Skeletal muscle satellite cell (primary cell): ENCODE measurements at regions not wholly inside any gene's neighbourhood (a gene's known extent, or its start where the extent isn't known, plus 50 kb on each side); places are given as distances from the start of the nearest gene placed in this dataset.
"Not testable (repeated sequence)": the region's sequence is repeated elsewhere in the genome, so short reads cannot be mapped to it uniquely, and the experiment has no call there.

Experiments used
- H3K27me3 ChIP-seq: 2 replicates; pipeline ENCODE4 v1.7.0; 2013; ENCODE audit warnings: low read length; ENCODE audit not compliant: control insufficient read depth, insufficient read depth
- H3K36me3 ChIP-seq: 2 replicates; pipeline ENCODE4 v1.7.0; 2013; ENCODE audit warnings: mild to moderate bottlenecking, control low read depth, low read length; ENCODE audit not compliant: insufficient read depth
- H3K4me1 ChIP-seq: 2 replicates; pipeline ENCODE4 v1.7.0; 2013; ENCODE audit warnings: low read length; ENCODE audit not compliant: control insufficient read depth, insufficient read depth
- H3K4me2 ChIP-seq: 2 replicates; pipeline ENCODE4 v1.7.0; 2013; ENCODE audit warnings: mild to moderate bottlenecking, low read length
- H3K4me3 ChIP-seq: 2 replicates; pipeline ENCODE4 v1.7.0; 2013; ENCODE audit warnings: low read length
- H3K9ac ChIP-seq: 2 replicates; pipeline ENCODE4 v1.7.0; 2013; ENCODE audit warnings: mild to moderate bottlenecking, low read depth, low read length, moderate library complexity
- H3K9me3 ChIP-seq: replicated peaks from 2 replicates; pipeline ENCODE4 v1.7.0; 2013; ENCODE audit warnings: mild to moderate bottlenecking, control low read depth, low read length

GRCh38 chr13:111001636-111002035 lies 86.8 kb upstream of the ANKRD10 start:
- Histone ChIP-seq H3K4me2 (no peak overlapping the region), H3K9me3 (no peaks in the 10 kb centered on the region), H3K27me3 (peaks cover 4% of the 10 kb centered on the region), H3K36me3 (no peaks in the 10 kb centered on the region), H3K9ac (no peak overlapping the region), H3K4me3 (no peak overlapping the region), H3K4me1 (peaks cover 16% of the 10 kb centered on the region)

- Histone ChIP-seq H3K9me3 (no peaks in the 10 kb centered on the region), H3K36me3 (no peaks in the 10 kb centered on the region), H3K4me1 (peaks cover 9% of the 10 kb centered on the region)
These were observed 78.9 kb upstream of the ANKRD10 start for GRCh38 chr13:110993788-110994187.

DNA sequence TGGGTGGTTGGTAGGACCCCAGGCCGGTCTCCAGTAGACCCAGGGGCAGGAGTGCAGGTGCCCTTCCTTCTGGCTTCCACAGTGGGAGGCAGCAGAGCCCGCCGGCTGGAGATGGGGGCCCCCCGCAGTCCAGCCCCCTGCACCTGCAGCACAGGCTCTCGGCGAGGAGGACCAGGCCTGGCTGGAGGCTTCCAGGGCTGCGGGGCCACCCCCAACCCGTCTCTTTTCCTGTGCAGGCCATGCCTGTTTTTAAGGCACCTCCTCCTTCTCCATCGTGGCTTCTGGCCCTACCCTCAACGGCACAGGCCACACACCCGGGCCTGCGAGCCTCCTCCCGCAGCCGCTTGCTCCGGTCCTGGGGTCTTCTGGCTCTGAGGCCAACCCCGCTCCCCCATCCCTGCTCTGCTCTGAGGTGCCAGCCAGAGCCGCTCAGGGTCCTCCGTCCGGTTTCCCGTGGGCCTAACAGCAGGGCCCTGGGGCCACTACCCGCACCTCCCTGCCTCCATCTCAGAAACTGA lies 77.2 kb upstream of the ANKRD10 start:
- Histone ChIP-seq H3K9ac (no peak overlapping the region), H3K4me1 (peaks cover 9% of the 10 kb centered on the region), H3K4me3 (no peak overlapping the region), H3K36me3 (no peaks in the 10 kb centered on the region), H3K9me3 (no peaks in the 10 kb centered on the region), H3K4me2 (no peak overlapping the region), H3K27me3 (peaks cover under 1% of the 10 kb centered on the region)

More at GRCh38 chr13:110993788-110994187, 78.9 kb upstream of the ANKRD10 start:
- Histone ChIP-seq H3K9ac (no peak overlapping the region), H3K27me3 (peaks cover 4% of the 10 kb centered on the region), H3K4me2 (no peak overlapping the region), H3K4me3 (no peak overlapping the region)

DNA sequence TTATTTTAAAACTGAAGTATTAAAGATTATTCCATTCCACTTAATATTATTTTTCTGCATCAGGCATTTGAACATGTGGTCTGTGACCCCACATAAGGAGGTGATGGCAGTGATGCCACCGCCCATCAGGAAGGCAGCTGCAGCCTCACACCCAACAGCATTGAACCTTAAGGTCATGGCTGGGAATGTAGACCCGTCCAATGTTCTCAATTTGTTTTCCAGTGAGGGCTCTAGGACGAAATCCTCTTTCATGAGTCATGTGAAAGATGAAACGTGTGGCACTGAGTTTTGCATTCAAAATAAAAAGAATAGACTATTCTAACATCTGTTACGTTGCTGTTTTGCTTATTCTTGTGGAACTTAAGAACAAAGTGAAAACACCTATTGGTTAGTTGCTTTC lies 74.5 kb upstream of the ANKRD10 start:
- Histone ChIP-seq H3K4me3 (no peak overlapping the region), H3K4me2 (no peak overlapping the region), H3K9me3 (no peaks in the 10 kb centered on the region), H3K9ac (no peak overlapping the region), H3K27me3 (no peaks in the 10 kb centered on the region), H3K36me3 (no peaks in the 10 kb centered on the region), H3K4me1 (peaks cover 14% of the 10 kb centered on the region)

- H3K4me1 ChIP-seq: peaks cover 14% of the 10 kb centered on the region
- no peak overlapping the region for H3K9ac ChIP-seq
- H3K9me3 ChIP-seq: no peaks in the 10 kb centered on the region
- H3K4me2 ChIP-seq: no peak overlapping the region
- H3K27me3 ChIP-seq: peaks cover 10% of the 10 kb centered on the region
- no peaks in the 10 kb centered on the region for H3K36me3 ChIP-seq
- no peak overlapping the region for H3K4me3 ChIP-seq
These were observed 70.7 kb upstream of the ANKRD10 start for GRCh38 chr13:110985541-110985940.

GRCh38 chr13:110984798-110985197 lies 69.9 kb upstream of the ANKRD10 start:
- H3K4me1 ChIP-seq: peaks cover 13% of the 10 kb centered on the region
- no peak overlapping the region for H3K4me3 ChIP-seq
- H3K36me3 ChIP-seq: no peaks in the 10 kb centered on the region
- H3K9me3 ChIP-seq: no peaks in the 10 kb centered on the region
- peaks cover 10% of the 10 kb centered on the region for H3K27me3 ChIP-seq
- no peak overlapping the region for H3K9ac ChIP-seq
- H3K4me2 ChIP-seq: no peak overlapping the region

- Histone ChIP-seq H3K4me3 (no peak overlapping the region), H3K9me3 (no peaks in the 10 kb centered on the region), H3K36me3 (no peaks in the 10 kb centered on the region), H3K4me1 (peaks cover 9% of the 10 kb centered on the region), H3K4me2 (no peak overlapping the region), H3K9ac (no peak overlapping the region), H3K27me3 (peaks cover 10% of the 10 kb centered on the region)
These were observed 69.5 kb upstream of the ANKRD10 start for GRCh38 chr13:110984381-110984780.

DNA sequence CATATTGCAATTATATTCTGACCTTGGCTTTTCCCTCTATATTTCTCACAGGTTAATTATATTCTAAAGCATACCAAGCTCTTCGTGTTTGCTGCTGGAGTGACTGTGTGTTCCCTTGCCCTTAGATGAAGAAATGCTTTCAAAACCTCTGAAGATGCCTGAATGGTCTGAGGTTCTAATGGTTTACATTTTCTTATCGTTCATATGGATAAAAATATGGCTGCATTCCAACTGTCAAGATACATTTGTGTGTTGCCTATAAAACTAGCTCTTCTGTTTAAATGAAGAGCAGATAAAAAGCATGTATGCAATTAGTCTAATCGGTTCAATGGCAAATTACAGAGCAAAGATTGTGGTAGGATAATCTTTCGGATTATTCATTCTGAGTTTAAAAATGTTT lies 68.4 kb upstream of the ANKRD10 start:
- no peaks in the 10 kb centered on the region for H3K9me3 ChIP-seq
- peaks cover 14% of the 10 kb centered on the region for H3K27me3 ChIP-seq
- no peak overlapping the region for H3K9ac ChIP-seq
- no peaks in the 10 kb centered on the region for H3K36me3 ChIP-seq
- peaks cover 5% of the 10 kb centered on the region for H3K4me1 ChIP-seq
- no peak overlapping the region for H3K4me2 ChIP-seq
- no peak overlapping the region for H3K4me3 ChIP-seq

- H3K4me1 ChIP-seq: peaks cover 5% of the 10 kb centered on the region
These were observed 66.5 kb upstream of the ANKRD10 start for GRCh38 chr13:110981379-110981778.

GRCh38 chr13:110980921-110981320 lies 66.1 kb upstream of the ANKRD10 start:
- Histone ChIP-seq H3K36me3 (no peaks in the 10 kb centered on the region), H3K27me3 (peaks cover 14% of the 10 kb centered on the region), H3K4me2 (no peak overlapping the region), H3K4me3 (no peak overlapping the region), H3K9ac (no peak overlapping the region), H3K4me1 (peaks cover 5% of the 10 kb centered on the region), H3K9me3 (no peaks in the 10 kb centered on the region)

More at GRCh38 chr13:110981379-110981778, 66.5 kb upstream of the ANKRD10 start:
- no peaks in the 10 kb centered on the region for H3K9me3 ChIP-seq
- no peak overlapping the region for H3K4me3 ChIP-seq
- H3K36me3 ChIP-seq: no peaks in the 10 kb centered on the region
- peaks cover 14% of the 10 kb centered on the region for H3K27me3 ChIP-seq
- no peak overlapping the region for H3K9ac ChIP-seq
- H3K4me2 ChIP-seq: no peak overlapping the region

DNA sequence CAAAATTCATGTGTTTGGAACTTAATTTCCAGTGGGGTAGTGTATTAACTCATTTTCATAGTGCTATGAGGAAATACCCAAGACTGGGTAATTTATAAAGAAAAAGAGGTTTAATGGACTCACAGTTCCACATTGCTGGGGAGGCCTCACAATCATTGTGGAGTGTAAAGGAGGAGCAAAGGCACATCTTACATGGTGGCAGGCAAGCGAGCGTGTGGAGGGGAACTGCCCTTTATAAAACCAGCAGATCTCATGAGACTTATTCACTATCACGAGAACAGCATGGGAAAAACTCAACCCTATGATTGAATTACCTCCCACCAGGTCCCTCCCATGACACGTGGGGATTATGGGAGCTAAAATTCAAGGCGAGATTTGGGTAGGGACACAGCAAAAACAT lies 64.3 kb upstream of the ANKRD10 start:
- not testable (repeated sequence) for H3K4me1 ChIP-seq, H3K4me3 ChIP-seq, H3K4me2 ChIP-seq, H3K36me3 ChIP-seq, H3K9ac ChIP-seq, H3K9me3 ChIP-seq
- H3K27me3 ChIP-seq: peaks cover 14% of the 10 kb centered on the region

DNA sequence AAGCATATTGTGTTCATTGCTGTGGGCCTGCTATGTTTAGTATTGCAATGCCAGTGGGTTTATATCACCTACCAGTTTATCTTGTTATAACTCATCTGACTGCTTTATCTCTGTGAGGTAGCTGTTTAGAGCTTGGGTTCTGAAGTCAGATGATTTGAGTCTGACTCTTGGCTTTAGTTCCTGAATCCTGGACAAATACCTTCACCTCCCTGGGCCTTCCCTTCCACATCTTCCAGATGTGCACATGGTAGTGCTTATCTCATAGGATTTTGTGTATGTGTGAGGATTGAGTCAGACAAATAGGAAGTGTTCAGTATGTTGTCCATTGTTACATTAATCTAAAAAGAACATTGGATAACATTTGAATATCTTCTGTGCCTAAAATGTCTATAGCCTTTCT lies 63.5 kb upstream of the ANKRD10 start:
- Histone ChIP-seq H3K36me3 (no peaks in the 10 kb centered on the region), H3K4me1 (no peaks in the 10 kb centered on the region), H3K9me3 (no peaks in the 10 kb centered on the region), H3K27me3 (peaks cover 14% of the 10 kb centered on the region), H3K4me2 (no peak overlapping the region), H3K4me3 (no peak overlapping the region), H3K9ac (no peak overlapping the region)
